ENCODE measurements at regions not wholly inside any gene's neighbourhood (a gene's known extent, or its start where the extent isn't known, plus 50 kb on each side); places are given as distances from the start of the nearest gene placed in this dataset.

DNA sequence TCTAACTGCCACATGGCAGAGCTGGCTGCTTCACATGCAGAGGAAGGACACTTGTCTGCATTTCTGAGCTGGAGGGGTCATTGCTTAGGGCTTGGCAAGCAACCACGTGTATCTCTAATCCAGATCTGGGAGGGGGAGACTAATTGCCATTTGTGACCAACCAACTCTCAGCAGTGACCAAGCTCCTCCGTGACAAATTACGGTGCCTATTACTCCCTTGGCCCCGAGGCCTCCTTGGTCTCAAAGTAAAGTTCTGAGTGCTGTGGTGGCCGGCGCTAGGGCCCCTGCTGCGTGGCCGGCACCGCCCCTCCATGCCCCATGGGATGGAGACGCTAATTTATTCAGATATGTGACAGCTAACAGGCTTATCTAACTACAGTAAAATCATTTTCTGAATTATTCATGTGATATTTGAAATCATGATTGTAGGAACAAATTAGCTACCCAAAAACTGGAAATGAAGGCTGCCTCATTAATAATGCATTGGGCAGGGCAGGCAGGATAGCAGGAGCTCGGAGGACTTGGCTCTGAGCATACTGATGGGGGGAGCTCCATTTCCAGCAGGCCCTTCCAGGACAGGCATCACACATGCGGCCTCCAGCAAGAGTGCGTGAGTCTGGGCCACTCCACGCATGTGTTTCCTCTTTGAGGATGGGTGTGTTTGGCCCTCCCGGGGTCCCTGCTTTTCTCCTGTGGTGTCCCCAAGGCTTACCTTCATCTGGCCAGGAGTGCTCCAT, 67.7 kb downstream of the C5orf15 start:
- TF ChIP-seq, protein P1, sequence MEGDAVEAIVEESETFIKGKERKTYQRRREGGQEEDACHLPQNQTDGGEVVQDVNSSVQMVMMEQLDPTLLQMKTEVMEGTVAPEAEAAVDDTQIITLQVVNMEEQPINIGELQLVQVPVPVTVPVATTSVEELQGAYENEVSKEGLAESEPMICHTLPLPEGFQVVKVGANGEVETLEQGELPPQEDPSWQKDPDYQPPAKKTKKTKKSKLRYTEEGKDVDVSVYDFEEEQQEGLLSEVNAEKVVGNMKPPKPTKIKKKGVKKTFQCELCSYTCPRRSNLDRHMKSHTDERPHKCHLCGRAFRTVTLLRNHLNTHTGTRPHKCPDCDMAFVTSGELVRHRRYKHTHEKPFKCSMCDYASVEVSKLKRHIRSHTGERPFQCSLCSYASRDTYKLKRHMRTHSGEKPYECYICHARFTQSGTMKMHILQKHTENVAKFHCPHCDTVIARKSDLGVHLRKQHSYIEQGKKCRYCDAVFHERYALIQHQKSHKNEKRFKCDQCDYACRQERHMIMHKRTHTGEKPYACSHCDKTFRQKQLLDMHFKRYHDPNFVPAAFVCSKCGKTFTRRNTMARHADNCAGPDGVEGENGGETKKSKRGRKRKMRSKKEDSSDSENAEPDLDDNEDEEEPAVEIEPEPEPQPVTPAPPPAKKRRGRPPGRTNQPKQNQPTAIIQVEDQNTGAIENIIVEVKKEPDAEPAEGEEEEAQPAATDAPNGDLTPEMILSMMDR (conservative IDR thresholded peaks at IDR 0.05 in 1 of 2, IDR thresholded peaks at IDR 0.05 in 1 of 2; ENCODE audit: extremely low read depth in 1 of 2, insufficient read depth in 1 of 2, low read depth in 1 of 2, low read length in 2 of 2) = no peak
- TF ChIP-seq EZH2 (IDR thresholded peaks at IDR 0.05; ENCODE audit: borderline replicate concordance, low read length) = no peak
